Sigmoid colon (tissue), 6 donors: ENCODE measurements at regions not wholly inside any gene's neighbourhood (a gene's known extent, or its start where the extent isn't known, plus 50 kb on each side); places are given as distances from the start of the nearest gene placed in this dataset.

Experiments
- DNase-seq: peaks from one replicate; pipeline ENCODE4 v3.0.0-alpha.2; 2019
- H3K27ac ChIP-seq, 4 donors: fragments of 200-600 bp; sonication (generic); one replicate each; pipeline ENCODE4 v1.5.1; 2016 to 2019; ENCODE audit warnings: mild to moderate bottlenecking in 1 of 4
- H3K27me3 ChIP-seq, 3 donors: fragments of 200-600 bp; sonication (generic); one replicate each; pipeline ENCODE4 v1.5.1; 2019; ENCODE audit warnings: mild to moderate bottlenecking in 1 of 3
- H3K36me3 ChIP-seq, 4 donors: fragments of 200-600 bp; sonication (generic); one replicate each; pipeline ENCODE4 v1.5.1; 2016 to 2019
- H3K4me1 ChIP-seq, 4 donors: fragments of 200-600 bp; sonication (generic); one replicate each; pipeline ENCODE4 v1.5.1; 2017 to 2019
- H3K4me3 ChIP-seq, 4 donors: fragments of 200-600 bp; sonication (generic); one replicate each; pipeline ENCODE4 v1.5.1; 2017 to 2019; ENCODE audit warnings: mild to moderate bottlenecking in 2 of 4, moderate library complexity in 1 of 4
- H3K9me3 ChIP-seq, 4 donors: fragments of 200-600 bp in 3 of 4; sonication (generic) in 3 of 4; one replicate each; pipeline versions ENCODE4 v1.5.1 to v1.6.1; 2013 to 2019
- CTCF ChIP-seq, 4 experiments: fragments of 450-650 bp in 3 of 4; fragments of 200-600 bp in 1 of 4; IDR thresholded peaks; one replicate each; pipeline ENCODE4 v1.5.1; 2016 to 2019; ENCODE audit warnings: antibody characterized with exemption in 4 of 4, mild to moderate bottlenecking in 3 of 4, moderate library complexity in 2 of 4
- EP300 ChIP-seq, 4 donors: sonication (generic); formaldehyde crosslinking; IDR thresholded peaks; one replicate each; pipeline ENCODE4 v1.6.1; 2017; ENCODE audit warnings: antibody characterized with exemption in 4 of 4
- POLR2A ChIP-seq, 2 donors: fragments of 450-650 bp; IDR thresholded peaks; one replicate each; pipeline ENCODE4 v1.6.1; 2016; ENCODE audit warnings: antibody characterized with exemption in 2 of 2, mild to moderate bottlenecking in 2 of 2, moderate library complexity in 2 of 2
- POLR2AphosphoS5 ChIP-seq, 4 donors: sonication (generic); formaldehyde crosslinking; IDR thresholded peaks; one replicate each; pipeline ENCODE4 v1.6.1; 2017; ENCODE audit warnings: antibody characterized with exemption in 4 of 4
- WGBS, 2 donors: extraction: QIAGEN DNeasy Blood & Tissue Kit; methylation state at CpG; one replicate each; pipeline ENCODE4 v1.1.7; 2013; 5-methylcytosine and 5-hydroxymethylcytosine counted together
- intact Hi-C: fragments of 100-400 bp; cut with DNase I; formaldehyde crosslinking; loops from one replicate; pipeline ENCODE4 v1.15.1; 2023
- donor health status: healthy with polysubstance abuse.
- donor health status: healthy.

GRCh38 chr16:85329059-85329812 lies 217.0 kb upstream of the CIBAR2 start:
- 18 to 34% methylated on average over 28 of the region's 28 CpGs for WGBS, 2 donors
- H3K9me3 ChIP-seq, result no peaks in the 10 kb centered on the region
- no peaks in the 10 kb centered on the region for H3K27me3 ChIP-seq
- TF ChIP-seq POLR2AphosphoS5 (IDR thresholded peaks at IDR 0.05) (no peak), POLR2A (IDR thresholded peaks at IDR 0.05) (no peak), EP300 (IDR thresholded peaks at IDR 0.05) (no peak), CTCF (IDR thresholded peaks at IDR 0.05) (no peak)
- H3K27ac ChIP-seq, result no peak overlapping the region
- peaks cover 0 to 26% (median 20%) of the 10 kb centered on the region in 4 donors for H3K4me1 ChIP-seq
- DNase-seq, result no peak
- intact Hi-C loops, result no loop called here
- no peaks in the 10 kb centered on the region for H3K36me3 ChIP-seq
- no peak overlapping the region for H3K4me3 ChIP-seq

DNA sequence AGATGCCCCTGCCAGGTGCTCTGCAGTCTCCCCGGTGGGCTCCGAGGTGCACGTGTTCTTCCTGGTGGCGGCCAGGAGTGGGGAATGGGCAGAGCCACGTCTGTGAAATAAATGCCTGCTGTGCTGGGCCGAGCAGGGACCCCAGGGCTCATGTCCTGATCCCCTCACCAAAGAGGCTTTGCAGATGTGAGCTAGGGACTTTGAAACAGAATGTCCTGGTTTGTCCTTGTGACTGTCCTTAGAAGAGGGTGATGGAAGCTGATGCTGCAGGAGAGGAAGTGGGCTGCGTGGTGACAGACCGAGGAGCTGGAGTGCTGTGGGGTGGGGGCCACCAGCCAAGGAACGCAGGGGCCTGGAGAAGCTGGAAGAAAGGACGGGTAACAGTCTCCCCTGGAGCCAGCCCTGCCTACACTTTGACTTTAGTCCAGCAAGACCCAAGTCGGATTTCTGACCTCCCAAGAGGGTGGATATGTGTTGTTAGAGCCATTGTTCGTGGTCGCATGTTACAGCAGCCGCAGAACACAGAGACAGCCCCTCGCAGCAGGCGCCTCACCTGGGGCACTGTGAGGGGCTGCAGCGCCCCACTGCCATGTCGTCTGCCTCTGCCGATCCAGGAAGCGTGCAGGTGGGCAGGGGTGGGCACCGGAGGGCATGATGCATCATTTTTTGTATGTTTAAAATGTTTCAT lies 217.9 kb upstream of the CIBAR2 start:
- TF ChIP-seq POLR2AphosphoS5 (IDR thresholded peaks at IDR 0.05) (no peak), EP300 (IDR thresholded peaks at IDR 0.05) (no peak), CTCF (IDR thresholded peaks at IDR 0.05) (no peak), POLR2A (IDR thresholded peaks at IDR 0.05) (no peak)
- no peak overlapping the region for H3K27ac ChIP-seq
- intact Hi-C loops, result no loop called here
- WGBS, 2 donors, result 39 to 42% methylated on average over 21 of the region's 21 CpGs
- DNase-seq, result no peak
- H3K4me1 ChIP-seq, result peaks cover 0 to 26% (median 20%) of the 10 kb centered on the region in 4 donors
- H3K4me3 ChIP-seq, result no peak overlapping the region
- no peaks in the 10 kb centered on the region for H3K27me3 ChIP-seq
- no peaks in the 10 kb centered on the region for H3K36me3 ChIP-seq
- no peaks in the 10 kb centered on the region for H3K9me3 ChIP-seq

DNA sequence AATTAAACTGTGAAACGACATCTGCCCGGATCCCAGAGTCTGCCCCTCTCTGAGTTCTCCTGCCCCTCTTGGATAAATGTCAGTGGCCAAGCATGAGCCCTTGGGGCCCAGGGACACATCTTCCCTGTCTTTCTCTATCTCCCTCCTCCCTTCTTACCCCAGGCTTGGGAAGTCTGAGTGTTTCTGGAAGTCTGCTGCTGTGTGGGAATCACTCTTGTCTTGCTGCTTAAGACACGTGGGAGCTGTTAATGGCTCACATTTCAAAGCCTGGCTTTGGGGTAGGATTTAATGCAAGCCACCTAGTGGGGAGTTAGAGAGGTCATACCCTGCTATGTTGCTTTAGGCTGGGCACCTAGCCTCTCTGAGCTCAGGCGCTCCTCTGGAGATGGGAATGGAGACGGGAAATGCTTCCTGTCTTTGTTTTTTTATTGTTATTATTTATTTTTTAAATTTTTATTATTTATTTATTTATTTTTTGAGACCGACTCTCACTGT lies 218.5 kb upstream of the CIBAR2 start:
- 40 to 42% methylated on average over 6 of the region's 6 CpGs for WGBS, 2 donors
- no peak for DNase-seq
- Histone ChIP-seq H3K4me1 (peaks cover 0 to 26% (median 20%) of the 10 kb centered on the region in 4 donors), H3K27me3 (no peaks in the 10 kb centered on the region), H3K9me3 (no peaks in the 10 kb centered on the region), H3K36me3 (no peaks in the 10 kb centered on the region), H3K4me3 (no peak overlapping the region), H3K27ac (no peak overlapping the region)
- intact Hi-C loops, result no loop called here
- TF ChIP-seq CTCF (IDR thresholded peaks at IDR 0.05) (peak; percentile 7 to 19 (median 12)), EP300 (IDR thresholded peaks at IDR 0.05) (no peak)

GRCh38 chr16:85331688-85332087 lies 219.4 kb upstream of the CIBAR2 start:
- no peaks in the 10 kb centered on the region for H3K36me3 ChIP-seq
- DNase-seq, result no peak
- H3K27ac ChIP-seq, result no peak overlapping the region
- peaks cover 0 to 26% (median 20%) of the 10 kb centered on the region in 4 donors for H3K4me1 ChIP-seq
- no peak for TF ChIP-seq CTCF (IDR thresholded peaks at IDR 0.05)
- TF ChIP-seq POLR2A (IDR thresholded peaks at IDR 0.05), result no peak
- TF ChIP-seq EP300 (IDR thresholded peaks at IDR 0.05), result no peak
- no peak for TF ChIP-seq POLR2AphosphoS5 (IDR thresholded peaks at IDR 0.05)
- intact Hi-C loops, result no loop called here
- H3K27me3 ChIP-seq, result no peaks in the 10 kb centered on the region
- no peaks in the 10 kb centered on the region for H3K9me3 ChIP-seq
- WGBS, 2 donors, result 9 to 71% methylated on average over 7 of the region's 7 CpGs
- no peak overlapping the region for H3K4me3 ChIP-seq
